Vagina (tissue), 2 donors: ENCODE measurements at regions not wholly inside any gene's neighbourhood (a gene's known extent, or its start where the extent isn't known, plus 50 kb on each side); places are given as distances from the start of the nearest gene placed in this dataset.

Experiments used
- CTCF ChIP-seq, 3 experiments: fragments of 450-650 bp in 2 of 3; fragments of 200-600 bp in 1 of 3; sonication (generic) in 1 of 3; IDR thresholded peaks; one replicate each; pipeline ENCODE4 v1.5.1; 2017 to 2019; ENCODE audit warnings: antibody characterized with exemption in 3 of 3, mild to moderate bottlenecking in 2 of 3, moderate library complexity in 2 of 3
- POLR2A ChIP-seq, 2 donors: fragments of 450-650 bp; IDR thresholded peaks; one replicate each; pipeline ENCODE4 v1.6.1; 2017; ENCODE audit warnings: antibody characterized with exemption in 2 of 2, mild to moderate bottlenecking in 2 of 2, moderate library complexity in 2 of 2

- TF ChIP-seq CTCF (IDR thresholded peaks at IDR 0.05) (no peak), POLR2A (IDR thresholded peaks at IDR 0.05) (no peak)
Observed at GRCh38 chr10:57679916-57680315, 587.8 kb downstream of the IPMK start.
